Adipocyte (in vitro differentiated cells): ENCODE measurements at regions not wholly inside any gene's neighbourhood (a gene's known extent, or its start where the extent isn't known, plus 50 kb on each side); places are given as distances from the start of the nearest gene placed in this dataset.
"Not testable (repeated sequence)": the region's sequence is repeated elsewhere in the genome, so short reads cannot be mapped to it uniquely, and the experiment has no call there.

Experiments used
- DNase-seq: peaks from one replicate; pipeline ENCODE4 v3.0.0-alpha.2; 2015; ENCODE audit warnings: low read depth
- H3K27me3 ChIP-seq: replicated peaks from 2 replicates; pipeline ENCODE4 v1.7.0; 2013; ENCODE audit warnings: mild to moderate bottlenecking, low read length, moderate library complexity; ENCODE audit not compliant: control insufficient read depth, insufficient read depth
- H3K36me3 ChIP-seq: 2 replicates; pipeline ENCODE4 v1.7.0; 2013; ENCODE audit warnings: low read length, mild to moderate bottlenecking, moderate library complexity; ENCODE audit not compliant: control insufficient read depth, insufficient read depth, severe bottlenecking
- H3K4me1 ChIP-seq: 2 replicates; pipeline ENCODE4 v1.7.0; 2013; ENCODE audit warnings: mild to moderate bottlenecking, low read length, moderate library complexity; ENCODE audit not compliant: control insufficient read depth, insufficient read depth
- H3K4me3 ChIP-seq: 2 replicates; pipeline ENCODE4 v1.7.0; 2013; ENCODE audit warnings: mild to moderate bottlenecking, low read length, moderate library complexity
- H3K9ac ChIP-seq: 2 replicates; pipeline ENCODE4 v1.7.0; 2013; ENCODE audit warnings: mild to moderate bottlenecking, low read length, moderate library complexity
- H3K9me3 ChIP-seq: 2 replicates; pipeline ENCODE4 v1.7.0; 2013; ENCODE audit warnings: mild to moderate bottlenecking, low read length, moderate library complexity; ENCODE audit not compliant: control insufficient read depth

DNA sequence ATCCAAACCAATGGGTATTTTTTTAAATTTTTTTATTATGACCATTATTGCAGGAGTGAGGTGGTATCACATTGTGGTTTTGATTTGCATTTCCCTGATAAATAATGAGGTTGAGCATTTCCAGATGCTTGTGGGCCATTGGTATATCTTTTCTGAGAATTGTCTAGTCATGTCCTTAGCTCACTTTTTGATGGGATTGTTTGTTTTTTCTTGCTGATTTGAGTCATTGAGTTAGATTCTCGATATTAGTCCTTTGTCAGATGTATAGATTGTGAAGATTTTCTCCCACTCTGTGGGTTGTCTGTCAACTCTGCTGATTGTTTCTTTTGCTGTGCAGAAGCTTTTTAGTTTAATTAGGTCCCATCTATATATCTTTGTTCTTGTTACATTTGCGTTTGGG, 388.9 kb downstream of the DAD1 start:
- peaks cover 10% of the 10 kb centered on the region for H3K9me3 ChIP-seq
- not testable (repeated sequence) for DNase-seq, H3K36me3 ChIP-seq, H3K9ac ChIP-seq, H3K4me1 ChIP-seq, H3K27me3 ChIP-seq, H3K4me3 ChIP-seq

DNA sequence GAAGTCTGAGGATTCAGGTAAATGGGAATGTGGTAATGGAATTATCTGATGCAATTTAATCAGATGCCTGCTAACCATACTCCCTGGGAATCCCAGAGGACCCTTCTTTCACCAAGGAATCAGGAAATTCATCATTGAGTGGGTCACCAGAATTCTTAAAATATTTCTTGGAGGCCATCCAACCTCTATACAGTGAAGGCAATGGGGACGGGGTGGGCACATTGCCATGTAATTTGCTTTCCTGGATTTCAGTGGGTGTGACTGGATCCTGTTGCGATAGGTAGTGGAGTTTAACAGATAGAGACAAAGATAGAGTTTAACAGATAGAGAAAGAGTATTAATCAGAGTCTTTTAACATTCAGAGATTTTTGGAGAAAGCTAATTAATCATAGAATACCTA, 394.4 kb downstream of the DAD1 start:
- Histone ChIP-seq H3K4me3 (no peak overlapping the region), H3K36me3 (no peaks in the 10 kb centered on the region), H3K27me3 (no peaks in the 10 kb centered on the region), H3K9ac (no peak overlapping the region), H3K4me1 (peaks cover 6% of the 10 kb centered on the region), H3K9me3 (peaks cover 10% of the 10 kb centered on the region)
- DNase-seq: no peak

DNA sequence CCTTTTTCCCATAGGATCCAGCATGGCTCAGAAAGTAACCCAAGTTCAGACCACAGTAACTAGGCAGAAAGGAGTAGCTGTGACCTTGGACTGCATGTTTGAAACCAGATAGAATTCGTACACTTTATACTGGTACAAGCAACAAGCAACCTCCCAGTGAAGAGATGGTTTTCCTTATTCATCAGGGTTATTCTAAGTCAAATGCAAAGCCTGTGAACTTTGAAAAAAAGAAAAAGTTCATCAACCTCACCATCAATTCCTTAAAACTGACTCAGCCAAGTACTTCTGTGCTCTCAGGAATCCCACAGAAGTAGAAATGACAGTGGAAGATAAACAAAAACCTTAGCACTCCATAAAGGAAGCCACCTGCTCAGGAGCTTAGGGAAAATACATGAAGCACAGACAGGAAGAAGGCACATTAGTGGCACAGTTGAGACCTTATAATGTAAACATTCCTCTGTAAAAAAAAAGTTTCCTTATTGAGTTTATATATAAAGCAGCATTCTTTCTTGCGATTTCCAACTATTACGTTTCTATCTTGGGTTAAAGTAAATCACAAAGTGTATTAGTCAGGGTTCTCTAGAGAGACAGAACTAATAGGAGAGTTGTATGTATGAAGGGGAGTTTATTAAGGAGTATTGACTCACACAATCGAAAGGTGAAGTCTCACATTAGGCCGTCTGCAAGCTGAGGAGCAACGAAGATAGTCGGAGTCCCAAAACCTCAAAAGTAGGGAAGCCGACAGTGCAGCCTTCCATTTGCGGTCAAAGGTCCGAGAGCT, 398.4 kb downstream of the DAD1 start:
- no peak for DNase-seq
- Histone ChIP-seq H3K4me1 (peaks cover 6% of the 10 kb centered on the region), H3K9ac (no peak overlapping the region), H3K36me3 (no peaks in the 10 kb centered on the region), H3K9me3 (no peaks in the 10 kb centered on the region), H3K4me3 (no peak overlapping the region), H3K27me3 (no peaks in the 10 kb centered on the region)

DNA sequence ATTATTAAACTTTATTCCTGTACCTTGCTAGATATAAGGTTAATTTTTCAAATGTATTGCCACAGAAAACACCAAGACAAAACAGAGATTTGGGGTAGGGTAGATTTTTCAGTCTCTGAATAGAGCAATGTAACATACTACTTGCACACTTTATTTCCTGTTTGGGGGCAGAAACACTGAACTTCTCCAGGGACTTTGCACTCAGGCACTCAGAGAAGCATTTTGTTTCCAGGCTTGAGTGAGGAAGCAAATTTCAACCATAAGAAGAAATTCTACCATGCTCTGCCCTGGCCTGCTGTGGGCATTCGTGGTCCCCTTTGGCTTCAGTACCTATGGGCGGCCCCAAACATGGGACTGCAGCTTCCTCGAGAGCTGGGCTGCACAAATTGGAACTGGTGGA, 399.1 kb downstream of the DAD1 start:
- Histone ChIP-seq H3K27me3 (no peaks in the 10 kb centered on the region), H3K4me3 (no peak overlapping the region), H3K9me3 (no peaks in the 10 kb centered on the region), H3K4me1 (peaks cover 6% of the 10 kb centered on the region), H3K9ac (no peak overlapping the region), H3K36me3 (no peaks in the 10 kb centered on the region)
- DNase-seq: no peak

GRCh38 chr14:22188318-22188717, 400.7 kb downstream of the DAD1 start:
- Histone ChIP-seq H3K27me3 (no peaks in the 10 kb centered on the region), H3K9me3 (no peaks in the 10 kb centered on the region)

GRCh38 chr14:22185789-22186188, 403.2 kb downstream of the DAD1 start:
- H3K4me1 ChIP-seq: peaks cover 6% of the 10 kb centered on the region
- H3K36me3 ChIP-seq: no peaks in the 10 kb centered on the region
- H3K27me3 ChIP-seq: no peaks in the 10 kb centered on the region
- H3K9me3 ChIP-seq: no peaks in the 10 kb centered on the region
- no peak overlapping the region for H3K9ac ChIP-seq
- no peak for DNase-seq
- H3K4me3 ChIP-seq: no peak overlapping the region

More at GRCh38 chr14:22188318-22188717, 400.7 kb downstream of the DAD1 start:
- Histone ChIP-seq H3K4me1 (peaks cover 6% of the 10 kb centered on the region), H3K9ac (no peak overlapping the region), H3K36me3 (no peaks in the 10 kb centered on the region), H3K4me3 (no peak overlapping the region)
- no peak for DNase-seq

- no peaks in the 10 kb centered on the region for H3K27me3 ChIP-seq
- H3K9ac ChIP-seq: no peak overlapping the region
- peaks cover 4% of the 10 kb centered on the region for H3K4me1 ChIP-seq
- no peak for DNase-seq
- H3K4me3 ChIP-seq: no peak overlapping the region
- H3K36me3 ChIP-seq: no peaks in the 10 kb centered on the region
- no peaks in the 10 kb centered on the region for H3K9me3 ChIP-seq
These were observed 403.8 kb downstream of the DAD1 start for GRCh38 chr14:22185191-22185590.

DNA sequence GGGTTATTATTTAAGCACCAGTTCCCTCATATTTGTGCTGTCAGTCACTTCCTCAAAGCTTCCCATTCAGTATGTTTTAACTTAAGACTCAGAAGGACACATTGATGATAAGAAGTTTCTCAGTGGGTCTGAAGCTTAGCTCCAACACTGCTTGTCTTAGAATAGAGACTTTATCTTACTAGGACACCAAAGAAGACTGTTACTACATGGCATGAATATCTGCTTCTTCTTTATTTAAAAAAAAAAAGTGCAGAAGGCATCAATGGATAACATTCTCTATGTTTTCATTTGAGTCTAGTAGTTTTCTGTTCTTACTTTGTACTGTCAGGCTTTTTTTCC, 404.2 kb downstream of the DAD1 start:
- no peaks in the 10 kb centered on the region for H3K4me1 ChIP-seq
- H3K27me3 ChIP-seq: no peaks in the 10 kb centered on the region
- H3K9ac ChIP-seq: no peak overlapping the region
- no peak overlapping the region for H3K4me3 ChIP-seq
- DNase-seq: no peak
- H3K36me3 ChIP-seq: no peaks in the 10 kb centered on the region
- no peaks in the 10 kb centered on the region for H3K9me3 ChIP-seq

GRCh38 chr14:22184157-22184829, 404.7 kb downstream of the DAD1 start:
- Histone ChIP-seq H3K4me1 (peaks cover 3% of the 10 kb centered on the region), H3K36me3 (no peaks in the 10 kb centered on the region), H3K9ac (no peak overlapping the region), H3K27me3 (no peaks in the 10 kb centered on the region), H3K4me3 (no peak overlapping the region), H3K9me3 (no peaks in the 10 kb centered on the region)
- DNase-seq: no peak

GRCh38 chr14:22180045-22180444, 409.0 kb downstream of the DAD1 start:
- Histone ChIP-seq H3K4me1 (peaks cover 13% of the 10 kb centered on the region), H3K4me3 (no peak overlapping the region), H3K9me3 (no peaks in the 10 kb centered on the region), H3K9ac (no peak overlapping the region), H3K36me3 (no peaks in the 10 kb centered on the region), H3K27me3 (no peaks in the 10 kb centered on the region)
- no peak for DNase-seq

DNA sequence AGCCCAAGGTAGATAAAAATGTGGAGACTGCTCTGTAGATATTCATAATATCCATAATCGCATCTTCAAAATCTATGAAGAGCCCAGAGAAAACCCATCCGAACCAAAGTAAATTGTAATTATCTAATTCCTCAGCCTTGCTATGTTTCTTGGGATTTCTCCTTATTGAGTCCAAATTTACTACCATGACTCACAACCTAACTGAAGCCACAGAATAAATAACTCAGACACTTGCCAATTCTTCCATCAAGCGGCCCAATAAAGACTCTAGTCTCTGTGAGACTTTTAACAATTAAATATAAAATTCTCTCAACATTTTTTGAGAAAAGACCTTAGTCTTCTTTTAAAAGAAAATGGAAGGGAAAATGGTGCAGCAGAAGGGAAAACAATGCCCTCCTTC, 409.8 kb downstream of the DAD1 start:
- Histone ChIP-seq H3K4me3 (no peak overlapping the region), H3K36me3 (no peaks in the 10 kb centered on the region), H3K9ac (no peak overlapping the region), H3K4me1 (peaks cover 13% of the 10 kb centered on the region), H3K27me3 (no peaks in the 10 kb centered on the region), H3K9me3 (no peaks in the 10 kb centered on the region)
- DNase-seq: no peak
